ENCODE measurements at regions not wholly inside any gene's neighbourhood (a gene's known extent, or its start where the extent isn't known, plus 50 kb on each side); places are given as distances from the start of the nearest gene placed in this dataset.

DNA sequence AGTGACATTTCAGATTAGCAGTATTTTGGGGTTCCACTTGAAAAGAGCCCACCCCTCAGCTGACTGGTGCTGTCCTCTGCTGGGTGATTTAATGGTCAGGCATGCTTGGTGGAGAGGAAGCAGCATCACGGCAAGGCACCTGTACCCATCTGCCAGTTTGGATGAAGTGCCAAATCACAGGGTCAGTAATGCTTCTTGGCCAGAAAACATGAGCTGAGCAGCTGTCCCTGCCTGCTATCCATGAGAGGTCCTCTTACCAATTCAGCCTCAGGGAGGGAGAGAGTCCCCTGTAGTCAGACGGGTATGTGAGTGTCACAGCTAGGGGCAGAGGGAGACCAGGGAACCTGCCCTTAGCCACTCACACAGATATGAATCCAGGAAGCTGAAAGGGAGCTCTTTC lies 137.9 kb downstream of the SEC61B start:
- Histone ChIP-seq H3K27ac (no peak overlapping the region), H3K27me3 (no peaks in the 10 kb centered on the region), H3K36me3 (no peaks in the 10 kb centered on the region), H3K4me3 (no peak overlapping the region), H3K9me3 (no peaks in the 10 kb centered on the region), H3K4me1 (no peaks in the 10 kb centered on the region)
- intact Hi-C loops (cut with DNase I; ENCODE audit: low total_unique reads) = no loop called here
- TF ChIP-seq POLR2A (IDR thresholded peaks at IDR 0.05) = no peak
- TF ChIP-seq CTCF (IDR thresholded peaks at IDR 0.05) = no peak
- no peak for DNase-seq

GRCh38 chr9:99361817-99362216 lies 139.7 kb downstream of the SEC61B start:
- no peaks in the 10 kb centered on the region for H3K27me3 ChIP-seq
- intact Hi-C loops (cut with DNase I; ENCODE audit: low total_unique reads) = no loop called here
- no peak overlapping the region for H3K27ac ChIP-seq
- no peaks in the 10 kb centered on the region for H3K9me3 ChIP-seq
- H3K36me3 ChIP-seq = no peaks in the 10 kb centered on the region
- DNase-seq = no peak
- no peak overlapping the region for H3K4me3 ChIP-seq
- TF ChIP-seq CTCF (IDR thresholded peaks at IDR 0.05) (no peak), POLR2A (IDR thresholded peaks at IDR 0.05) (no peak)
- H3K4me1 ChIP-seq = no peaks in the 10 kb centered on the region

GRCh38 chr9:99362321-99362720 lies 140.2 kb downstream of the SEC61B start:
- Histone ChIP-seq H3K27ac (no peak overlapping the region), H3K9me3 (no peaks in the 10 kb centered on the region), H3K4me1 (no peaks in the 10 kb centered on the region), H3K27me3 (no peaks in the 10 kb centered on the region), H3K36me3 (no peaks in the 10 kb centered on the region), H3K4me3 (no peak overlapping the region)
- TF ChIP-seq POLR2A (IDR thresholded peaks at IDR 0.05) (no peak), CTCF (IDR thresholded peaks at IDR 0.05) (no peak)
- no peak for DNase-seq
- intact Hi-C loops (cut with DNase I; ENCODE audit: low total_unique reads) = no loop called here

DNA sequence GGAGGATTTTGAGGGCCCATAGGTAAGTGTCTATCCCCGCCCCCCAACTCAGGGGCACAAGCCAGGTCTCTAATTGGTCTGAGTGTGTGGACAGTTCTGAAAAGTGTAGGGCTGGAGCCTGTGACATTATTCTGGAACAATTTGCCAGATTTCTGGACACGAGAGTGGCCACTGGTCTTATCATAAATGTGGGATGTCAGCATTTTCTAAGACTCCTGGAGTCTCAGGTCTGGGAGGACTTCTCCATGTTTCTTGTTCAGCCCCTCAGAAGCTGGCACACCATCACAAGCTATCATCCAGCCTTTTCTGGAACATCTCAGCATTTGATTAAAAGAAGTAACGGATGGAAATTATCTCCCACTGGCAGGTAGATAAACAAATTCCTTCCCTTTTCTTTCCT lies 141.4 kb downstream of the SEC61B start:
- intact Hi-C loops (cut with DNase I; ENCODE audit: low total_unique reads) = no loop called here
- TF ChIP-seq POLR2A (IDR thresholded peaks at IDR 0.05) = no peak
- TF ChIP-seq CTCF (IDR thresholded peaks at IDR 0.05) = no peak
- no peak for DNase-seq

GRCh38 chr9:99365233-99365980 lies 143.3 kb downstream of the SEC61B start:
- no peak overlapping the region for H3K27ac ChIP-seq
- H3K9me3 ChIP-seq = no peaks in the 10 kb centered on the region
- no peaks in the 10 kb centered on the region for H3K27me3 ChIP-seq
- no peak for DNase-seq
- TF ChIP-seq POLR2A (IDR thresholded peaks at IDR 0.05) (no peak), CTCF (IDR thresholded peaks at IDR 0.05) (no peak)
- H3K4me1 ChIP-seq = no peaks in the 10 kb centered on the region
- H3K36me3 ChIP-seq = no peaks in the 10 kb centered on the region
- H3K4me3 ChIP-seq = no peak overlapping the region
- intact Hi-C loops (cut with DNase I; ENCODE audit: low total_unique reads) = no loop called here

More for the DNA sequence above, 141.4 kb downstream of the SEC61B start:
- Histone ChIP-seq H3K4me1 (no peaks in the 10 kb centered on the region), H3K27me3 (no peaks in the 10 kb centered on the region), H3K36me3 (no peaks in the 10 kb centered on the region), H3K9me3 (no peaks in the 10 kb centered on the region), H3K4me3 (no peak overlapping the region), H3K27ac (no peak overlapping the region)

Data from uterus (tissue), 3 donors.